Activated T-cell treated with anti-CD3 and anti-CD28 coated beads, Interleukin-2, amount 50 U/mL, for 24 hours (primary cell): ENCODE measurements at regions not wholly inside any gene's neighbourhood (a gene's known extent, or its start where the extent isn't known, plus 50 kb on each side); places are given as distances from the start of the nearest gene placed in this dataset.

Experiments
- DNase-seq: peaks from one replicate; pipeline ENCODE4 v3.0.0-alpha.2; 2020
- H3K27ac Mint-ChIP-seq: 2 replicates; pipeline ENCODE4 v1.8.0; 2020; ENCODE audit warnings: mild to moderate bottlenecking, mixed read lengths
- H3K27me3 Mint-ChIP-seq: 2 replicates; pipeline ENCODE4 v1.8.0; 2020; ENCODE audit warnings: mixed read lengths
- H3K36me3 Mint-ChIP-seq: 2 replicates; pipeline ENCODE4 v1.8.0; 2020; ENCODE audit warnings: low read depth, mixed read lengths
- H3K4me1 Mint-ChIP-seq: 2 replicates; pipeline ENCODE4 v1.8.0; 2020; ENCODE audit warnings: low read depth, mixed read lengths
- H3K4me3 Mint-ChIP-seq: 2 replicates; pipeline ENCODE4 v1.8.0; 2020; ENCODE audit warnings: mild to moderate bottlenecking, moderate library complexity, mixed read lengths
- H3K9me3 Mint-ChIP-seq: 2 replicates; pipeline ENCODE4 v1.8.0; 2020; ENCODE audit warnings: mixed read lengths

DNA sequence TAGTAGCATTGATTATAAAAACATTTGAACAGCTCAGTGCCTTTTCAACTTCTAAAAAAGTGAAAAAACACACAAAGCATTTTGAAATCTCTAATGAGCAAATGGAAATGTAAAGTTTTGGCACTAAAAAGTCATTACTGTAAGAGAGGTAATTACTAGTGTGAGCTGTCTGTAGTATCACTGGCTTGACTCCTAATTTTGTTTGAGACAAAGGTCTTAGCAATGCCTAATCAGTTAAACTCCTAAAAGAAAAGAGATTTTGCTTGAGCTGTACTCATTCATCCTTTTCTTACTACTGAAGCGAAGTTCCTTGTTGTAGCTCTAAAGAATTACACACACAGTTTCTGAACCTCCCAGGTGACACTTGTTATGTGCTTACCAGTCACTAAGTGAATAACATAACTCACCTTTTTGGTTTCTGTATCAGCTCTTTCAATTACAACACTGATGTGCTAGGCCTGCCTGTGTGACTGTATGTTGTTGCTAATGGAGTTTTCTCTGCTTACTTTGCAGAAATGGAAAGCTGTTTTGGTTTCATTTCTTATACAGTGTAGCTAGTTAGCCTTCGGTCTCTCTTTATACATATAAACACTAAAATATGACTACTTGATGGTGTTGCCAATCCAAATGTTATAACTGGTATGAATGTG is 924.4 kb upstream of the TENM4 start:
- Mint-ChIP-seq H3K27ac (no peak overlapping the region), H3K36me3 (no peaks in the 10 kb centered on the region), H3K4me3 (no peak overlapping the region), H3K9me3 (peaks cover 12% of the 10 kb centered on the region), H3K4me1 (no peaks in the 10 kb centered on the region), H3K27me3 (no peaks in the 10 kb centered on the region)
- DNase-seq, result no peak

GRCh38 chr11:80362563-80363340 is 921.9 kb upstream of the TENM4 start:
- no peak for DNase-seq
- H3K36me3 Mint-ChIP-seq, result no peaks in the 10 kb centered on the region
- H3K4me3 Mint-ChIP-seq, result no peak overlapping the region
- no peaks in the 10 kb centered on the region for H3K4me1 Mint-ChIP-seq
- H3K27ac Mint-ChIP-seq, result no peak overlapping the region
- H3K9me3 Mint-ChIP-seq, result peaks cover 14% of the 10 kb centered on the region
- H3K27me3 Mint-ChIP-seq, result no peaks in the 10 kb centered on the region

GRCh38 chr11:80355251-80355650 is 914.4 kb upstream of the TENM4 start:
- no peak overlapping the region for H3K27ac Mint-ChIP-seq
- H3K4me3 Mint-ChIP-seq, result no peak overlapping the region
- H3K27me3 Mint-ChIP-seq, result no peaks in the 10 kb centered on the region
- no peaks in the 10 kb centered on the region for H3K36me3 Mint-ChIP-seq
- DNase-seq, result no peak
- H3K9me3 Mint-ChIP-seq, result peaks cover 9% of the 10 kb centered on the region
- H3K4me1 Mint-ChIP-seq, result no peaks in the 10 kb centered on the region

- no peaks in the 10 kb centered on the region for H3K27me3 Mint-ChIP-seq
Measured at GRCh38 chr11:80350541-80350940, 909.7 kb upstream of the TENM4 start.

DNA sequence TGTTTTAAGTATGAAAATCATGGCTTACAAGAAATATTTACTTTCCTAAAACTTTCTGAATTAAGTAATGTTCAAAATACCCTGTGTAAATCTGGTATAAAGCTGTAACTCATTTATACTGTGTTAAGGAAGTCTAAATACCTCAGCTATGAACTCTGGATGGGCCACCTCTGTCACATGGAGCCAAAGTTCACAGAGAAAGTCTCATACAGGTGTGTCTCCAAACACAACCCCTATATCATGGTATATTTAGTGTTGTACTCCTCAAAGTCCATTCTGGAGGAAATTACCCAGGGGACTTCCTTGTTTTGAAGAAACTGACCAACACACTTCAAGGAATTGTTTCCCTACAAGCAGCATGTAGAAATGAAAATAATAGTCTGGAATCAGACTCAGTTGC is 909.2 kb upstream of the TENM4 start:
- H3K4me1 Mint-ChIP-seq, result no peaks in the 10 kb centered on the region
- no peak overlapping the region for H3K4me3 Mint-ChIP-seq
- no peak overlapping the region for H3K27ac Mint-ChIP-seq
- no peak for DNase-seq
- peaks cover 5% of the 10 kb centered on the region for H3K9me3 Mint-ChIP-seq
- no peaks in the 10 kb centered on the region for H3K27me3 Mint-ChIP-seq
- H3K36me3 Mint-ChIP-seq, result no peaks in the 10 kb centered on the region

More at GRCh38 chr11:80350541-80350940, 909.7 kb upstream of the TENM4 start:
- DNase-seq, result no peak
- Mint-ChIP-seq H3K9me3 (peaks cover 5% of the 10 kb centered on the region), H3K36me3 (no peaks in the 10 kb centered on the region), H3K27ac (no peak overlapping the region), H3K4me1 (no peaks in the 10 kb centered on the region), H3K4me3 (no peak overlapping the region)

DNA sequence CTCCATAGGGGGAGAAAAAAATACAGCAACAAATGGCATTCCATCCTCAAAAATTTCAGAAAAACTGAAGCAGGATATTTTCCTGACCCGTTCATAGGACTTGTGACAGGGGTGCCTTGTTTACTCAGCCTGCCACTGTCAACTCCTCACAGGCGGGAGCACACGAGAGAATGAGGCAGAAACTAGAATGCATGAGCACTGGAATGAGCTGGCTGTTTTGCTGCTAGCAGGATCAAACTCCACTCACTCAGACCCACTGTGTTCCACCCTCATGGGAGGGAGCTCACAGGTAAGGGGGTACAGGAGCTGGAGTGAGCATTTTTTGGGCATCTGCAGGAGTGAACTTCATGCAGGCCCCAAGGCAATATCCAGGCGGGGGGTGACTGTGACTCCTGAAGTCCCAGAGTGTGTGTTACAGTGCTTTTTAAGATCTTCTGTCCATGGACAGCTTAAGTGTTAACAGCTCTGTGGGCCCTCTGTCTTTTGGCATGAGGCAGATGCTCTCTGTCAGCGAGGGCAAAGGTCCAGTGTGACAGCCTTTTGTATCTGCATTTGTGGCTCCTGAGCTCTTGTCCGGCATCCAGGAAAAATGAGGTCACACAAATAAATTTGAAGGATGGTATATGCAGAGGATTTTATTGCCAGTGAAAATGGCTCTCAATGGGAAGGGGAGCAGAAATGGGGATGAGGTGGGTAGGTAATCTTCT is 905.7 kb upstream of the TENM4 start:
- Mint-ChIP-seq H3K27ac (no peak overlapping the region), H3K4me3 (no peak overlapping the region), H3K4me1 (no peaks in the 10 kb centered on the region), H3K36me3 (no peaks in the 10 kb centered on the region), H3K9me3 (peaks cover 15% of the 10 kb centered on the region), H3K27me3 (no peaks in the 10 kb centered on the region)
- no peak for DNase-seq

DNA sequence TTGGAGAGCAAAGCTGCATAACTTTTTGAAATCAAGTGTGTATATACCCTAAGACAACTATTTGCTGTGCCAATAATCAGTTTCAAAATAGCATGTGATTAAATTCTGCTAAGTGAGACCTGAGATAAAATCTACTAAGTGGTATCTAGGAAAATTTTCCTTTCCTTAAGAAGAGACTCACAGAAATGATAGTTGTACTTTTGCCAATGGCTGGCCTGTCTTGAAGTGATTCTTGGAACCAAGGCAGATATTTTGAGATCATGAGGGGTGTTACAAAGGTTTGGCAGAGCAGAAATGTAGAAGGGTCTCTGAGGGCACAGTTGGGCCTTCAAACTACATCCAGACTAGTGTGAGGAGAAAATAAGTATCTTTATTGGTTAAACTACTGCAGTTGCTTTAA is 902.6 kb upstream of the TENM4 start:
- Mint-ChIP-seq H3K36me3 (no peaks in the 10 kb centered on the region), H3K9me3 (peaks cover 12% of the 10 kb centered on the region), H3K4me3 (no peak overlapping the region), H3K27ac (no peak overlapping the region), H3K4me1 (no peaks in the 10 kb centered on the region), H3K27me3 (no peaks in the 10 kb centered on the region)
- no peak for DNase-seq

DNA sequence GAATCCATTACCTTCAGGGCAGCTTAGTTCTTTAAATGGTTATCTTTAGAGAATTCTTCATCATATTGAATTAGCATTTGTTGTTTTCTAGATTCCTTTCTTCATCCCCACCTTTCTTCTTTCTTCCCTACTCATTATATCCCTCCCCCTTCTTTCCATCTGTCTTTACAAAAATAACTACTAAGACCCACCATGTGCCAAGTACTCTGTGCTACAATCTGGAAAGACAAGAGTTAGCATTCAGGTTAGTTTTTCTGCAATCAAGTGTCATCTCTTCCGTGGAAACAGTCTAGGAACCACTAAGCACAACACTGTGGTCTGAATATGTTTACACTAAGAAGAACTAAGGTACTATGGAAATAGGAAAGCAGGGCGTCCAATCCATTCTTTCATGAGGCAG is 897.4 kb upstream of the TENM4 start:
- Mint-ChIP-seq H3K4me1 (no peaks in the 10 kb centered on the region), H3K27ac (no peak overlapping the region), H3K36me3 (no peaks in the 10 kb centered on the region), H3K27me3 (no peaks in the 10 kb centered on the region), H3K9me3 (peaks cover 11% of the 10 kb centered on the region), H3K4me3 (no peak overlapping the region)
- DNase-seq, result no peak

- H3K4me1 Mint-ChIP-seq, result no peaks in the 10 kb centered on the region
- DNase-seq, result no peak
- H3K27ac Mint-ChIP-seq, result no peak overlapping the region
- H3K27me3 Mint-ChIP-seq, result no peaks in the 10 kb centered on the region
- H3K9me3 Mint-ChIP-seq, result peaks cover 19% of the 10 kb centered on the region
- no peaks in the 10 kb centered on the region for H3K36me3 Mint-ChIP-seq
- no peak overlapping the region for H3K4me3 Mint-ChIP-seq
Measured at GRCh38 chr11:80331694-80332093, 890.9 kb upstream of the TENM4 start.

- Mint-ChIP-seq H3K9me3 (peaks cover 19% of the 10 kb centered on the region), H3K4me1 (no peaks in the 10 kb centered on the region), H3K36me3 (no peaks in the 10 kb centered on the region), H3K27me3 (no peaks in the 10 kb centered on the region), H3K4me3 (no peak overlapping the region), H3K27ac (no peak overlapping the region)
- no peak for DNase-seq
Measured at GRCh38 chr11:80330264-80330663, 889.4 kb upstream of the TENM4 start.

- peaks cover 21% of the 10 kb centered on the region for H3K9me3 Mint-ChIP-seq
- no peaks in the 10 kb centered on the region for H3K27me3 Mint-ChIP-seq
- no peak overlapping the region for H3K4me3 Mint-ChIP-seq
- no peaks in the 10 kb centered on the region for H3K4me1 Mint-ChIP-seq
- no peak overlapping the region for H3K27ac Mint-ChIP-seq
- no peak for DNase-seq
- H3K36me3 Mint-ChIP-seq, result no peaks in the 10 kb centered on the region
Measured at GRCh38 chr11:80328774-80329173, 887.9 kb upstream of the TENM4 start.

DNA sequence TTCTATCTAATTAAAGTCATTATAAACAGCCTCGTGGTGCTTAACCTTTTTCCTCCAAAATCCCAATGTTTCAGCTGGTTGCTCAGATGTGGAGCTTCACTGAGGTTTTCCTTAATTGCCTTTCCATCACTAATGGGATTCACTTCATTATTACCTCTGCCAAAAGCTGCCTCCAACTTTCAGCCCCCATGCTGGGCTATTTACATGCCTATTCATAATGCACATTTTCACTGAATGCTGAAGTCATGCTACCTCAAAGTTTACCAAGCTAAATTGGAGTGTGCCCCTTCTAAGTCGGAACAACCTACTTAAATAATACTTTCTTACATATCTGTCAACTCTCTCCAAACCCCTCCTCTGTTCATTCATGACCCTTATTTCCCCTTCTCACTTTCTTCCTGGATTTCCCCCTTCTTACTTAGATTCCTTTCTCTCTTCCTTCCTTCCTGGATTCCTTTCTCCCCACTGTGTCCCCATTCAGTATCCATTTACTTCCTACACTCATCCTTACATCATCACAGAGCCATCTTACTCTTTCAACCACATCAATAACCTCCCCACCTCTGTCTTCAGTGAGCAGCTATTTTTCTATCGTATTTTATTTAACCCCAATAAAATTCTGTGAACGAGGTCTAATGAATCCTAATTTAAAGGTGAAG is 887.3 kb upstream of the TENM4 start:
- DNase-seq, result no peak
- H3K9me3 Mint-ChIP-seq, result peaks cover 24% of the 10 kb centered on the region

GRCh38 chr11:80321786-80322185 is 881.0 kb upstream of the TENM4 start:
- no peak for DNase-seq
- Mint-ChIP-seq H3K4me1 (no peaks in the 10 kb centered on the region), H3K9me3 (peaks cover 17% of the 10 kb centered on the region), H3K36me3 (no peaks in the 10 kb centered on the region), H3K27ac (no peak overlapping the region), H3K4me3 (no peak overlapping the region), H3K27me3 (no peaks in the 10 kb centered on the region)

More for the DNA sequence above, 887.3 kb upstream of the TENM4 start:
- Mint-ChIP-seq H3K4me1 (no peaks in the 10 kb centered on the region), H3K27me3 (no peaks in the 10 kb centered on the region), H3K27ac (no peak overlapping the region), H3K4me3 (no peak overlapping the region), H3K36me3 (no peaks in the 10 kb centered on the region)

- Mint-ChIP-seq H3K4me1 (no peaks in the 10 kb centered on the region), H3K9me3 (peaks cover 17% of the 10 kb centered on the region), H3K27me3 (no peaks in the 10 kb centered on the region), H3K27ac (no peak overlapping the region), H3K4me3 (no peak overlapping the region), H3K36me3 (no peaks in the 10 kb centered on the region)
- DNase-seq, result no peak
Measured at GRCh38 chr11:80320765-80321164, 879.9 kb upstream of the TENM4 start.
